ENCODE measurements at regions not wholly inside any gene's neighbourhood (a gene's known extent, or its start where the extent isn't known, plus 50 kb on each side); places are given as distances from the start of the nearest gene placed in this dataset.
A peak's percentile ranks its signal among the peaks of the same experiment; 100 is the strongest.

GRCh38 chrX:117215683-117216082, 752.9 kb upstream of the CT83 start:
- no peak for DNase-seq (ENCODE audit: low read depth in 2 of 2)

- DNase-seq (ENCODE audit: low read depth in 2 of 2) = no peak
Measured at GRCh38 chrX:117196481-117196880, 733.7 kb upstream of the CT83 start.

- DNase-seq (ENCODE audit: low read depth in 2 of 2) = no peak
Measured at GRCh38 chrX:117147249-117147648, 684.5 kb upstream of the CT83 start.

DNA sequence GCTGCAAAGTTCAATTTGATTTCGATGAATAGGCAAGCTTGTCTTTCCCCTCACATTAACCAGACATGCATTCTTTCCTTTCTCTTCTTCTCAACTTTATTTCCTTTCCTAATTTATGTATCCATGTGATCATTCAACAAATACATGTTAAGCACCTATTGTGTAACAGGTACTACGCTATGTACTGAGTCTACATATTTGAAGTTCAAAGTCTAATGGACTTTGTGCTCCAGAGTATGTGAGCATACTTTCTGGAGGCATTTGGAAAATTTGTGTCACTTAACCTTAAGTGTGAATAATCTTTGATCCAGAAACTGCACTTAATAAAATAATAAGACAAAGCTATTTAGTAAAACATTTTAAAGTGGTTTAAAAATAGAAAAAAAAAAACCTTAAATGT, 675.3 kb upstream of the CT83 start:
- DNase-seq (ENCODE audit: low read depth in 2 of 2) = no peak

DNA sequence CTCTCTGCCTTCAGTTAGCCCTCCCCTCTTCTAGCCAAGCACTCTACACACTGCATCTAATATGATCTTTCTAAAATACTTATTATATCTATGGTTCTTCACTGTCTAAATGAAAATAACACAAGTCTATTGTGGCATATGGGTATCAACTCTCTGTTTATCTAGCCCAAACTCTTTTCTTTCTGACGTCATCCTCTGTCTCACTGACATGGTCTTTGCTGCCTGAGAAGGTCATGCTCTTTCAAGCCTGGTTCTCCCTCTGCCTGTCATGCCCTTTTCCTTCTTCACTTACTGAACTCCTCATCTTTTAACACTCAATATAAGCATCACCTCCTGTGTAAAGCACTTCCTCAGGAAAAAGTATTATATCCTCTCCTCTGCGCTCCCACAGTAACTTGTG, 672.2 kb upstream of the CT83 start:
- DNase-seq (ENCODE audit: low read depth in 2 of 2) = no peak

DNA sequence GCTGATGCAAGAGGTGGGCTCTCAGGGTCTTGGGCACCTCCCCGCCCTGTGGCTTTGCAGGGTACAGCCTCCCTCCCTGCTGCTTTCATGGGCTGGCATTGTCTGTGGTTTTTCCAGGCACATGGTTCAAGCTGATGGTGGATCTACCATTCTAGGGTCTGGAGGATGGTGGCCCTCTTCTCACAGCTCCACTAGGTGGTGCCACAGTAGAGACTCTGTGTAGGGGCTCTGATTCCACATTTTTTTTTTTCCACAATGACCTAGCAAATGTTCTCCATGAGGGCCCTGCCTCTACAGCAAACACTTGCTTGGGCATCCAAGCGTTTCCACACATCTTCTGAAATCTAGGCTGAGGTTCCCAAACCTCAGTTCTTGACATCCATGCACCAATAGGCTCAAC, 657.9 kb upstream of the CT83 start:
- DNase-seq (ENCODE audit: low read depth in 2 of 2) = no peak

- DNase-seq (ENCODE audit: low read depth in 2 of 2) = no peak
Measured at GRCh38 chrX:117096528-117096927, 633.8 kb upstream of the CT83 start.

DNA sequence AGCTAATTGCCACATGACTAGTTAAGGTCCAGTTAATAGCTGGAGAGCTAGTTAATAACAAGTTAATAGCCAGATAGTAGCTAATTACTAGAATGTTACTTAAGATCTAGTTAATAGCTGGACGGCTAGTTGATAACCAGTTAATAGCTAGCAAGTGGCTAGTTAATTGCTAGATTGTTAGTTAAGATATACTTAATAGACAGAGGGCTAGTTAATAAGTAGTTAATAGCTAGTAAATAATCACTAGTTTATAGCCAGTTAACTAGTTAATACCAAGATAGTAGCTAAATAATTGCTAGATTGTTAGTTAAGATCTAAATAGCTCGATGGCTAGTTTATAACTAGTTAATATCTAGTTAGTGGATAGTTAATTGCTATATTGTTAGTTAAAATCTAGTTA, 632.6 kb upstream of the CT83 start:
- DNase-seq (ENCODE audit: low read depth in 2 of 2) = no peak

DNA sequence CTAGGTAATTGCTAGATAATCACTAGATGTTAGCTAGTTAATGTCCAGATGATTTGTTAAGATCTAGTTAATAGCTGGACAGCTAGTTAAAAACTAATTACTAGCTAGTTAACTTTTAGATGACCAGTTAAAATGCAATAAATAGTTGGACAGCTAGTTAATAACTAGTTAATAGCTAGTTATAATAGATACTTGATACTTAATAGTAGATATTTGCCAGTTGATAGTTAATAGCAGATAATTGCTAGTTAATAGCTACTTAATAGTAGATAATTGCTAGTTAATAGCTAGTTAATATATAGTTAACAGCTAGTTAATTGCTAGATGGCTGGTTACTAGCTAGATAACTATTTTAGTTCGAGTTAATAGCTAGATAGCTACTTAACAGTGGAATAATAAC, 631.4 kb upstream of the CT83 start:
- no peak for DNase-seq (ENCODE audit: low read depth in 2 of 2)

DNA sequence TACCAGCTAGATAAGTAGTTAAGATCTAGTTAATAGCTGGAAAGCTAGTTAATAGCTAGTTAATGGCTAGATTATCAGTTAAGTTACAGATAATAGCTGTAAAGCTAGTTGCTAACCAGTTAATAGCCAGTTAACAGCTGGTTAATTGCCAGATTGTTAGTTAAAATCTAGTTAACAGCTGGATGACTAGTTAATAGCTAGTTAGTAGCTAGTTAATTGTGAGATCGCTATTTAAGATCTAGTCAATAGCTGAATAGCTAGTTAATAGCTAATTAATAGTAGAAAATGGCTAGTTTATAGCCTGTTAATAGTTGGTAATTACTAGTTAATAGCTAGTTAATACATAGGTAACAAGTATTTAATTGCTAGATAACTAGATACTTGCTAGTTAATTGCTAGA, 630.5 kb upstream of the CT83 start:
- no peak for DNase-seq (ENCODE audit: low read depth in 2 of 2)

DNA sequence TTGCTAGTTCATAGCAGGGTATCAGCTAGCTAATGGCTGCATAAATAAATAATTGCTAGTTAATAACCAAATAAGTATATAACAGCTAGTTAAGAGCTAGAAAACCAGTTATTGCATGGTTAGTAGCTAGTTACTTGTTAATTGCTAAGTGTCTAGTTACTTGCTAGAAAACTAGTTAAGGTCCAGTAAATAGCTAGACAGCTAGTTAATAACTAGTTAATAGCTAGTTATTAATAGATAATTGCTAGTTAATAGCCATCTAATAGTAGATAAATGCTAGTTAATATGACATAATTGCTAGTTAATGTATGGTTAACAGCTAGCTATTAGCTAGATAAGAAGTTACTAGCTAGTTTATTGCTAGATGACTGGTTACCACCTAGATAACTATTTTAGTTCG, 629.9 kb upstream of the CT83 start:
- no peak for DNase-seq (ENCODE audit: low read depth in 2 of 2)

DNA sequence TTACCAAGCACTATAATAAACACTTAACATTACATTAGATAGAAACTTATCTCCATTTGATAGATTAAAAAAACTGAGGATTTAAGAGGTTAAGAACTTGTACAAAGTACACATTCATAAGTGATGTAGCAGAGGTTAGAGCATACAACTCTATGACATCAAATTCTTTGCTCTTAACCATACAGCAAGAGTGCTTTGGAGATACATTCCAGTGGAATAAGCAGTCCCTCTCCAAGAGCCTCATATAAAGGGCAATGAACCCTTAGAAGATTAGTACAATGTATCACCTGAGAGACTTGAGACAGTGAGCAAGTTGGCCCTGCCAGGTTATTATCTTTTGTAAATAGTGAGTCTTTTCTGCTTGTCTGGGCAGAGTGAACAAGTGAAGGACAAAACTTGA, 600.4 kb upstream of the CT83 start:
- no peak for DNase-seq (ENCODE audit: low read depth in 2 of 2)

DNA sequence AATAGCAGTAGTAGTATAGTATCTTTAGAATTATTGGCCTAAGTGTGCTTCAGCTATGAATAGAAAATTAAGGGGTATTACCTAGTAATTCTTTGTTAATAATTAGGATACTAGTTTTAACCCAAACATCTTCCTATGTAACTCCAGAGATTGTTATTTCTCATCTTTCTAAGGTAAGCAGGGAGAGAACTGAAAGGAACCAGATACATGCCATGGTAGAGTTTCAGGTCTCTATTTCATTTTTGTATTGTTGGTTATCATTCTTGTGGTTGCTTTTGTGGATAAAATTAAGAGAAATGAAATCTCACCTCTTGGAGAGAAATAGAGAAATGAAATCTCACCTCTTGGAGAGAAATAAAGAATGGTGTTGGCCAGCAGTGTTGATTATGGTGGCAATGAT, 597.1 kb upstream of the CT83 start:
- no peak for DNase-seq (ENCODE audit: low read depth in 2 of 2)

DNA sequence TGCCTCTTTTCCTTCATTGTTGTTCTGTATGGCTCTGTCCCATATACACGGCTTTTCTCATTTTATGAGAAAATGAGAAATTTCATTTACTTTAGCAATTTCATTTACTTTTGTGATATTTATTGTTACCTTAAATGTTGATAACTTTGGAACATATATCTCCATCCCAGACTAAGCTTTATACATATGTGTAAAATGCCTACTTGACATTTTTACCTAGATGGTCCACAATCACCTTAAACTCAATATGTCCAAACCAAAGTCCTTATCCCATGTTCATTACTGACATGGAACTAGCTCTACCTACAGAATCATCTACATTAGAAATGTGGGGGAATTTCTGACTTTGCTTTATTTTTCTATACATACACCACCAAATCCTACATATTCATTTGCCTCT, 590.5 kb upstream of the CT83 start:
- DNase-seq (ENCODE audit: low read depth in 2 of 2) = no peak

DNA sequence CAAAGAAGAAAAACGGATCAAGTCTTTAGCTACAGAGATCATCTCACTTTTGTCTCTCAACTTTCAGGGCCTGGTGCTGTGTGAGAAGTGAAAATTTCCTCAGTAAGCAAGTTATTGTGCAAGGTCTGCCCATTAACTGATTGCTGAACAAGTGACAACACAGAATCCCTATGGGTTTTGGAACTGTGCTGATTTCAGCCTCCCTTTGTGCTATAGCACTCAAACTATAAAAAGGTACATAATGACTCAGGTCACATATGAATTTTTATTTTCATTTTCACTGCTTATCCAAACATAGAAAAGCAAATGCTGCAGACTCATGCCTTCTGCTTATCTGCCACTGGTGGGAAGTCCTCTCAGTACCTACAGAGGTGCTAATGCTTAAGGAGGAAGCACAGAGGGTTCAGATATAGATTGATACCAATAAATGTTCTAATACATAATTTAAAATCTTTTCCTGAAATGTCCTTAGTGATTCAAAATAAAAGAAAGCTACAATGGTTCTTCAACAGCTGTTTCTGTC, 576.2 kb upstream of the CT83 start:
- no peak for DNase-seq (ENCODE audit: low read depth in 2 of 2)

DNA sequence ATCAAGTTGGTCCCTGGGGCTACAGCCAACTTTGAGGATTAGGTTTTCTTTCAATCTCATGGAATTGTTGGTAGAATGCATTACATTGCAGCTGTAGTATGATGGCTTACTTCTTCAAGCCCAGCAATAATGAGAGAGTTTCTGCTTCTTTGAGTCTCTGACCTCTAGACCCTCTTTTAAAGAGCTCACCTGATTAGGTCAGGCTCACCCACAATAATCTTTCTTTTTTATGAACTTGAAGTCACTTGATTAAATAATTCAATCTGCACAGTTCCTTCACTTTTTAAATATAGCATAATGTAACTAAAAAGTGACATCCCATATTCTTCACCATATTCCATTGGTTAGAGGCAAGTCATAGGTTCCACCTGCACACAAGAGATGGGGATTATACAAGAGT, 547.5 kb upstream of the CT83 start:
- DNase-seq (ENCODE audit: low read depth in 2 of 2) = no peak

- no peak for DNase-seq (ENCODE audit: low read depth in 2 of 2)
Measured at GRCh38 chrX:117002981-117003380, 540.2 kb upstream of the CT83 start.

- no peak for DNase-seq (ENCODE audit: low read depth in 2 of 2)
Measured at GRCh38 chrX:116975517-116975916, 512.7 kb upstream of the CT83 start.

GRCh38 chrX:116972362-116972761, 509.6 kb upstream of the CT83 start:
- no peak for DNase-seq (ENCODE audit: low read depth in 2 of 2)

GRCh38 chrX:116961872-116962582, 499.3 kb upstream of the CT83 start:
- no peak for DNase-seq (ENCODE audit: low read depth in 2 of 2)

- no peak for DNase-seq (ENCODE audit: low read depth in 2 of 2)
Measured at GRCh38 chrX:116930311-116930710, 467.5 kb upstream of the CT83 start.

- DNase-seq (ENCODE audit: low read depth in 2 of 2) = no peak
Measured at GRCh38 chrX:116897526-116897925, 434.8 kb upstream of the CT83 start.

DNA sequence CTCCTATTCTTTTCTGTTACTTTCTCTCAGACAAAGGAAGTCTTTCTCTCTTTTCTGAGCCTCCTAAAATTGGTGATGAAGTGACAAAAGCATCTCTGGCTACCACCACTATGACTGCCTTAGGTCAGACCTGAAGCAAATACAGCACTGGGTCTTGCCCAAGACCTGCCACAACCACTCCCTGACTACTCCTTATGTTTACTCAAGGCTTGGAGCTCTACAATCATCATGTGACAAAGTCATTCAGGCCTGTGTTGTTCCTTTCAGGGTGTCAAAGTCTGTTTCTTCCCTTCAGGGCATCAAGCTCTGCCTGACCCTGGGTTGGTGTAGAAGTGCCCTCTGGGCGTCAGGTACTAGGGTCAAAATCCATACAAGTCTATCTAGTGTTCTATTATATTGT, 419.2 kb upstream of the CT83 start:
- DNase-seq (ENCODE audit: low read depth in 2 of 2) = no peak

DNA sequence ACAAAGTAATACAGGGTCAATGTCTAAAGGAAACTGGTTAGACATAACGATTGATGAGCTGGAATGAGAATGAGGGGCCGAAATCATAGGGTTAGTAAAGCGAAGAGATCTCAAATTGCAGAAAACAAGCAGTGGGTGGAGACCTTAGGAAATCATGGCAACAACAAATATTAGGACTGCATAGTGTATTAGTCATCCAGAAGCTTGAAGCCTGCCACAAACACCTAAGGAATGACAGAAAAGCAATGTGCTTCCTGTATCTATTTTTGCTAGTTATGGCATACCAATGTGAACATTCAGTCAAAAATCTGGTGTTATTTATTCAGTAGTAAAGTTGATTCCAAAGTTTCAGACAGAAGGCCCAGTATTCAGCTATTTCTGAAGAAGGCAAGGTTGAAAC, 410.9 kb upstream of the CT83 start:
- peak; percentile 29 to 34 for DNase-seq (ENCODE audit: low read depth in 2 of 2)
